ENCODE measurements at regions not wholly inside any gene's neighbourhood (a gene's known extent, or its start where the extent isn't known, plus 50 kb on each side); places are given as distances from the start of the nearest gene placed in this dataset.
A peak's percentile ranks its signal among the peaks of the same experiment; 100 is the strongest.

- 65 to 73% methylated on average over 10 of the region's 10 CpGs for WGBS, 2 donors
- ATAC-seq (ENCODE audit: insufficient read depth, low FRiP score) (no peak), DNase-seq (peak in 1 of 3 donors; percentile 1)
Measured at GRCh38 chr4:131499141-131499873, 1649.8 kb upstream of the PCDH10 start.

GRCh38 chr4:131509521-131509920, 1639.6 kb upstream of the PCDH10 start:
- peak in 1 of 3 donors; percentile 10 for DNase-seq
- ATAC-seq (ENCODE audit: insufficient read depth, low FRiP score) = no peak
- Histone ChIP-seq H3K27me3 (ENCODE audit: control insufficient read depth in 3 of 3, insufficient read depth in 3 of 3, low read length in 2 of 3) (no peaks in the 10 kb centered on the region), H3K9ac (ENCODE audit: insufficient read depth in 1 of 2, low read length in 2 of 2) (no peak overlapping the region), H3K36me3 (ENCODE audit: control insufficient read depth in 4 of 4, insufficient read depth in 4 of 4, low read length in 4 of 4) (no peaks in the 10 kb centered on the region), H3K4me1 (ENCODE audit: control insufficient read depth in 5 of 5, insufficient read depth in 5 of 5, low read length in 5 of 5) (no peaks in the 10 kb centered on the region), H3K27ac (ENCODE audit: low read depth in 1 of 2, low read length in 1 of 2) (no peak overlapping the region), H3K4me3 (no peak overlapping the region), H3K9me3 (ENCODE audit: control insufficient read depth in 4 of 4, insufficient read depth in 3 of 4, low read length in 3 of 4) (no peaks in the 10 kb centered on the region)
- TF ChIP-seq, protein P1, sequence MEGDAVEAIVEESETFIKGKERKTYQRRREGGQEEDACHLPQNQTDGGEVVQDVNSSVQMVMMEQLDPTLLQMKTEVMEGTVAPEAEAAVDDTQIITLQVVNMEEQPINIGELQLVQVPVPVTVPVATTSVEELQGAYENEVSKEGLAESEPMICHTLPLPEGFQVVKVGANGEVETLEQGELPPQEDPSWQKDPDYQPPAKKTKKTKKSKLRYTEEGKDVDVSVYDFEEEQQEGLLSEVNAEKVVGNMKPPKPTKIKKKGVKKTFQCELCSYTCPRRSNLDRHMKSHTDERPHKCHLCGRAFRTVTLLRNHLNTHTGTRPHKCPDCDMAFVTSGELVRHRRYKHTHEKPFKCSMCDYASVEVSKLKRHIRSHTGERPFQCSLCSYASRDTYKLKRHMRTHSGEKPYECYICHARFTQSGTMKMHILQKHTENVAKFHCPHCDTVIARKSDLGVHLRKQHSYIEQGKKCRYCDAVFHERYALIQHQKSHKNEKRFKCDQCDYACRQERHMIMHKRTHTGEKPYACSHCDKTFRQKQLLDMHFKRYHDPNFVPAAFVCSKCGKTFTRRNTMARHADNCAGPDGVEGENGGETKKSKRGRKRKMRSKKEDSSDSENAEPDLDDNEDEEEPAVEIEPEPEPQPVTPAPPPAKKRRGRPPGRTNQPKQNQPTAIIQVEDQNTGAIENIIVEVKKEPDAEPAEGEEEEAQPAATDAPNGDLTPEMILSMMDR (IDR thresholded peaks at IDR 0.05; ENCODE audit: control extremely low read depth, extremely low read depth) = no peak
- 54 to 71% methylated on average over 3 of the region's 3 CpGs for WGBS, 2 donors

More at GRCh38 chr4:131499141-131499873, 1649.8 kb upstream of the PCDH10 start:
- Histone ChIP-seq H3K27ac (ENCODE audit: low read depth in 1 of 2, low read length in 1 of 2) (no peak overlapping the region), H3K27me3 (ENCODE audit: control insufficient read depth in 3 of 3, insufficient read depth in 3 of 3, low read length in 2 of 3) (no peaks in the 10 kb centered on the region), H3K36me3 (ENCODE audit: control insufficient read depth in 4 of 4, insufficient read depth in 4 of 4, low read length in 4 of 4) (no peaks in the 10 kb centered on the region), H3K9me3 (ENCODE audit: control insufficient read depth in 4 of 4, insufficient read depth in 3 of 4, low read length in 3 of 4) (no peaks in the 10 kb centered on the region), H3K9ac (ENCODE audit: insufficient read depth in 1 of 2, low read length in 2 of 2) (no peak overlapping the region), H3K4me1 (ENCODE audit: control insufficient read depth in 5 of 5, insufficient read depth in 5 of 5, low read length in 5 of 5) (no peaks in the 10 kb centered on the region), H3K4me3 (no peak overlapping the region)
- TF ChIP-seq, protein P1 (IDR thresholded peaks at IDR 0.05; ENCODE audit: control extremely low read depth, extremely low read depth) = no peak

GRCh38 chr4:131526686-131527085, 1622.4 kb upstream of the PCDH10 start:
- no peaks in the 10 kb centered on the region for H3K9me3 ChIP-seq (ENCODE audit: control insufficient read depth in 4 of 4, insufficient read depth in 3 of 4, low read length in 3 of 4)
- ATAC-seq (ENCODE audit: insufficient read depth, low FRiP score) (no peak), DNase-seq (no peak)
- no peaks in the 10 kb centered on the region for H3K27me3 ChIP-seq (ENCODE audit: control insufficient read depth in 3 of 3, insufficient read depth in 3 of 3, low read length in 2 of 3)
- TF ChIP-seq, protein P1 (IDR thresholded peaks at IDR 0.05; ENCODE audit: control extremely low read depth, extremely low read depth) = no peak
- no peaks in the 10 kb centered on the region for H3K4me1 ChIP-seq (ENCODE audit: control insufficient read depth in 5 of 5, insufficient read depth in 5 of 5, low read length in 5 of 5)
- 78 to 88% methylated on average over 1 of the region's 1 CpG for WGBS, 2 donors
- H3K4me3 ChIP-seq = no peak overlapping the region
- no peak overlapping the region for H3K9ac ChIP-seq (ENCODE audit: insufficient read depth in 1 of 2, low read length in 2 of 2)
- H3K36me3 ChIP-seq (ENCODE audit: control insufficient read depth in 4 of 4, insufficient read depth in 4 of 4, low read length in 4 of 4) = no peaks in the 10 kb centered on the region
- no peak overlapping the region for H3K27ac ChIP-seq (ENCODE audit: low read depth in 1 of 2, low read length in 1 of 2)

DNA sequence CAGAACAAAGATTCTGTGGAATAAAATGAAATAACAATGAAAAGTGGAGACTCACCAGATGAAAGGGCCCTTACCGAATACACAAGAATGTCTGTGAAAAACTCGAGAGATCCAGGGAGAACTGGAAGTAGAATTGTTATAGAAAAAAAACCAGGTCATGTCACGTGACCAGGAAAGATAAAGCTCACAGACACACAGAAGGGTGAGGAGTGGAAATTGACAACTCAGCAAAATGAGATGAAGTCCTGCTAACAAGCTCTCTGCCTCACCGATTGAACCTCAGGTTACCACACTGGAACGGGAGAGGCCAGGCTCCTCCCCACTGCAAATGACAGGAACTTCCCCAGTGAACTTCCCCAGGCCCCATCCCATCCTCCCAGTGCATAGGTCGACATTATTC, 1618.0 kb upstream of the PCDH10 start:
- ATAC-seq (ENCODE audit: insufficient read depth, low FRiP score) (no peak), DNase-seq (no peak)
- WGBS, 2 donors = 83 to 87% methylated on average over 6 of the region's 6 CpGs
- no peak overlapping the region for H3K4me3 ChIP-seq
- TF ChIP-seq, protein P1 (IDR thresholded peaks at IDR 0.05; ENCODE audit: control extremely low read depth, extremely low read depth) = no peak
- H3K4me1 ChIP-seq (ENCODE audit: control insufficient read depth in 5 of 5, insufficient read depth in 5 of 5, low read length in 5 of 5) = no peaks in the 10 kb centered on the region
- no peaks in the 10 kb centered on the region for H3K27me3 ChIP-seq (ENCODE audit: control insufficient read depth in 3 of 3, insufficient read depth in 3 of 3, low read length in 2 of 3)
- no peaks in the 10 kb centered on the region for H3K36me3 ChIP-seq (ENCODE audit: control insufficient read depth in 4 of 4, insufficient read depth in 4 of 4, low read length in 4 of 4)
- H3K9me3 ChIP-seq (ENCODE audit: control insufficient read depth in 4 of 4, insufficient read depth in 3 of 4, low read length in 3 of 4) = no peaks in the 10 kb centered on the region
- H3K9ac ChIP-seq (ENCODE audit: insufficient read depth in 1 of 2, low read length in 2 of 2) = no peak overlapping the region
- H3K27ac ChIP-seq (ENCODE audit: low read depth in 1 of 2, low read length in 1 of 2) = no peak overlapping the region

Data from lung (tissue), 11 donors.